Mucosa of stomach (tissue), 1 donor: ENCODE measurements at regions not wholly inside any gene's neighbourhood (a gene's known extent, or its start where the extent isn't known, plus 50 kb on each side); places are given as distances from the start of the nearest gene placed in this dataset.
"Not testable (repeated sequence)": the region's sequence is repeated elsewhere in the genome, so short reads cannot be mapped to it uniquely, and the experiment has no call there.

Experiments used
- H3K27me3 ChIP-seq: one replicate; pipeline ENCODE4 v1.7.0; 2013; ENCODE audit warnings: mild to moderate bottlenecking, low read length; ENCODE audit not compliant: control insufficient read depth, insufficient read depth
- H3K36me3 ChIP-seq: one replicate; pipeline ENCODE4 v1.7.0; 2013; ENCODE audit warnings: low read length; ENCODE audit not compliant: control insufficient read depth, insufficient read depth
- H3K4me1 ChIP-seq: one replicate; pipeline ENCODE4 v1.7.0; 2013; ENCODE audit warnings: mild to moderate bottlenecking, low read length; ENCODE audit not compliant: control insufficient read depth, insufficient read depth
- H3K4me3 ChIP-seq: one replicate; pipeline ENCODE4 v1.7.0; 2013; ENCODE audit warnings: low read length
- H3K9ac ChIP-seq: one replicate; pipeline ENCODE4 v1.7.0; 2013; ENCODE audit warnings: mild to moderate bottlenecking, low read length, moderate library complexity
- H3K9me3 ChIP-seq: one replicate; pipeline ENCODE4 v1.7.0; 2013; ENCODE audit warnings: mild to moderate bottlenecking, low read length, moderate library complexity; ENCODE audit not compliant: control insufficient read depth
- donor health status: Pancreatic carcinoma.

GRCh38 chr4:147109800-147110199, 164.1 kb upstream of the TTC29 start:
- Histone ChIP-seq H3K9ac (no peak overlapping the region), H3K27me3 (no peaks in the 10 kb centered on the region), H3K9me3 (no peaks in the 10 kb centered on the region), H3K4me1 (no peaks in the 10 kb centered on the region), H3K36me3 (no peaks in the 10 kb centered on the region), H3K4me3 (no peak overlapping the region)

GRCh38 chr4:147110473-147111367, 165.1 kb upstream of the TTC29 start:
- H3K27me3 ChIP-seq, result no peaks in the 10 kb centered on the region
- H3K9ac ChIP-seq, result no peak overlapping the region
- no peaks in the 10 kb centered on the region for H3K4me1 ChIP-seq
- no peak overlapping the region for H3K4me3 ChIP-seq
- no peaks in the 10 kb centered on the region for H3K9me3 ChIP-seq
- H3K36me3 ChIP-seq, result no peaks in the 10 kb centered on the region

- H3K9ac ChIP-seq, H3K36me3 ChIP-seq, H3K4me1 ChIP-seq, H3K4me3 ChIP-seq, H3K9me3 ChIP-seq, H3K27me3 ChIP-seq: not testable (repeated sequence)
Measured at GRCh38 chr4:147112196-147112595, 166.5 kb upstream of the TTC29 start.

GRCh38 chr4:147117431-147117830, 171.8 kb upstream of the TTC29 start:
- no peaks in the 10 kb centered on the region for H3K36me3 ChIP-seq
- no peak overlapping the region for H3K4me3 ChIP-seq
- no peaks in the 10 kb centered on the region for H3K9me3 ChIP-seq
- H3K27me3 ChIP-seq, result no peaks in the 10 kb centered on the region
- H3K9ac ChIP-seq, result no peak overlapping the region
- peaks cover 8% of the 10 kb centered on the region for H3K4me1 ChIP-seq

GRCh38 chr4:147118528-147118927, 172.9 kb upstream of the TTC29 start:
- H3K9me3 ChIP-seq, result no peaks in the 10 kb centered on the region
- no peaks in the 10 kb centered on the region for H3K36me3 ChIP-seq
- peaks cover 8% of the 10 kb centered on the region for H3K4me1 ChIP-seq
- H3K4me3 ChIP-seq, result no peak overlapping the region
- H3K27me3 ChIP-seq, result no peaks in the 10 kb centered on the region
- no peak overlapping the region for H3K9ac ChIP-seq

GRCh38 chr4:147122685-147123084, 177.0 kb upstream of the TTC29 start:
- H3K9ac ChIP-seq, result no peak overlapping the region
- H3K9me3 ChIP-seq, result no peaks in the 10 kb centered on the region
- peaks cover under 1% of the 10 kb centered on the region for H3K4me1 ChIP-seq
- H3K4me3 ChIP-seq, result no peak overlapping the region
- H3K27me3 ChIP-seq, result no peaks in the 10 kb centered on the region
- H3K36me3 ChIP-seq, result no peaks in the 10 kb centered on the region

GRCh38 chr4:147123146-147123545, 177.5 kb upstream of the TTC29 start:
- H3K4me3 ChIP-seq, result no peak overlapping the region
- H3K9me3 ChIP-seq, result no peaks in the 10 kb centered on the region
- no peaks in the 10 kb centered on the region for H3K27me3 ChIP-seq
- H3K9ac ChIP-seq, result no peak overlapping the region
- no peaks in the 10 kb centered on the region for H3K36me3 ChIP-seq
- no peaks in the 10 kb centered on the region for H3K4me1 ChIP-seq

- Histone ChIP-seq H3K27me3 (no peaks in the 10 kb centered on the region), H3K4me1 (no peaks in the 10 kb centered on the region), H3K36me3 (no peaks in the 10 kb centered on the region), H3K4me3 (no peak overlapping the region), H3K9me3 (no peaks in the 10 kb centered on the region), H3K9ac (no peak overlapping the region)
Measured at GRCh38 chr4:147128787-147129186, 183.1 kb upstream of the TTC29 start.

- Histone ChIP-seq H3K9ac (no peak overlapping the region), H3K27me3 (no peaks in the 10 kb centered on the region), H3K4me1 (no peaks in the 10 kb centered on the region), H3K9me3 (no peaks in the 10 kb centered on the region), H3K36me3 (no peaks in the 10 kb centered on the region), H3K4me3 (no peak overlapping the region)
Measured at GRCh38 chr4:147129687-147130086, 184.0 kb upstream of the TTC29 start.

GRCh38 chr4:147134536-147135210, 189.0 kb upstream of the TTC29 start:
- Histone ChIP-seq H3K9ac (no peak overlapping the region), H3K4me3 (no peak overlapping the region), H3K36me3 (no peaks in the 10 kb centered on the region), H3K4me1 (no peaks in the 10 kb centered on the region), H3K9me3 (no peaks in the 10 kb centered on the region), H3K27me3 (no peaks in the 10 kb centered on the region)

GRCh38 chr4:147136310-147136709, 190.6 kb upstream of the TTC29 start:
- H3K4me3 ChIP-seq, result no peak overlapping the region
- no peak overlapping the region for H3K9ac ChIP-seq
- H3K9me3 ChIP-seq, result no peaks in the 10 kb centered on the region
- no peaks in the 10 kb centered on the region for H3K36me3 ChIP-seq
- no peaks in the 10 kb centered on the region for H3K4me1 ChIP-seq
- no peaks in the 10 kb centered on the region for H3K27me3 ChIP-seq

- no peaks in the 10 kb centered on the region for H3K36me3 ChIP-seq
- H3K27me3 ChIP-seq, result no peaks in the 10 kb centered on the region
- no peak overlapping the region for H3K4me3 ChIP-seq
- no peaks in the 10 kb centered on the region for H3K9me3 ChIP-seq
- H3K9ac ChIP-seq, result no peak overlapping the region
- no peaks in the 10 kb centered on the region for H3K4me1 ChIP-seq
Measured at GRCh38 chr4:147136751-147137150, 191.1 kb upstream of the TTC29 start.
